Tibial nerve (tissue), 4 donors: ENCODE measurements at regions not wholly inside any gene's neighbourhood (a gene's known extent, or its start where the extent isn't known, plus 50 kb on each side); places are given as distances from the start of the nearest gene placed in this dataset.

Experiments
- DNase-seq, 2 donors: peaks; one replicate each; pipeline ENCODE4 v3.0.0-alpha.2; 2019; ENCODE audit warnings: low spot score in 2 of 2
- H3K27ac ChIP-seq, 4 donors: fragments of 200-600 bp; sonication (generic) in 3 of 4; one replicate each; pipeline ENCODE4 v1.5.1; 2017 to 2019; ENCODE audit warnings: mild to moderate bottlenecking in 1 of 4
- H3K27me3 ChIP-seq, 2 donors: fragments of 200-600 bp; sonication (generic) in 1 of 2; one replicate each; pipeline versions ENCODE4 v1.5.1 to v1.6.0; 2017 to 2019
- H3K36me3 ChIP-seq, 3 donors: fragments of 200-600 bp; sonication (generic); one replicate each; pipeline ENCODE4 v1.5.1; 2018 to 2019
- H3K4me1 ChIP-seq, 4 donors: fragments of 200-600 bp; sonication (generic) in 3 of 4; one replicate each; pipeline ENCODE4 v1.5.1; 2017 to 2019
- H3K4me3 ChIP-seq, 4 donors: fragments of 200-600 bp; sonication (generic) in 3 of 4; one replicate each; pipeline ENCODE4 v1.5.1; 2017 to 2019; ENCODE audit warnings: mild to moderate bottlenecking in 1 of 4, moderate library complexity in 1 of 4
- H3K9me3 ChIP-seq, 4 donors: fragments of 200-600 bp; sonication (generic) in 3 of 4; one replicate each; pipeline ENCODE4 v1.5.1; 2017 to 2019
- EP300 ChIP-seq, 2 donors: sonication (generic); formaldehyde crosslinking; IDR thresholded peaks; one replicate each; pipeline ENCODE4 v1.6.1; 2017; ENCODE audit warnings: antibody characterized with exemption in 2 of 2, mild to moderate bottlenecking in 1 of 2
- POLR2A ChIP-seq, 2 donors: fragments of 450-650 bp; IDR thresholded peaks; one replicate each; pipeline ENCODE4 v1.6.1; 2017; ENCODE audit warnings: antibody characterized with exemption in 2 of 2, mild to moderate bottlenecking in 2 of 2, moderate library complexity in 2 of 2
- WGBS, 2 donors: methylation state at CpG; one replicate each; pipeline ENCODE4 v1.1.5; 2018; 5-methylcytosine and 5-hydroxymethylcytosine counted together
- TF ChIP-seq, protein P1 (sequence below), 5 experiments: fragments of 200-600 bp in 3 of 5; fragments of 450-650 bp in 2 of 5; sonication (generic) in 3 of 5; IDR thresholded peaks; one replicate each; pipeline ENCODE4 v1.5.1; 2016 to 2019; ENCODE audit warnings: antibody characterized with exemption in 5 of 5, mild to moderate bottlenecking in 3 of 5, moderate library complexity in 2 of 5

DNA sequence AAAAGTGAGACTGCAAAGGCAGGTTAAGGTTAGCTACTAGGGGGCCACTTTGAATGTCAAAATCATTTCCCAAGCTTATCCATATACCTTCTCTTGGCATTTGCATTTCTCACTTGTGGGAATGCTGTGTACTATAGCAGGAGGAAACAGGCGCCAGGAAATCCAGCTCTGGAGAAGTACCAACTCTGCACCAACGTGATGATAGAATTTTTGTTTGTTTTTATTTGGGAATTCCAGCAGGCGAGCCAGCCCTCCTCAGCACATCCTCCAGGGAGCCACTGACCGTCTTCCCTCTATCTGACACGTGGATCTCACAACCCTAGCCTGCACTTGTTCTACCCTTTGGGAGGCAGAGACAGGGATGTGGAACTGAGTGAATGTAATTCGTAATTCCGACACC lies 318.0 kb downstream of the ACTL7B start:
- Histone ChIP-seq H3K4me3 (no peak overlapping the region), H3K27me3 (no peaks in the 10 kb centered on the region), H3K27ac (no peak overlapping the region), H3K36me3 (no peaks in the 10 kb centered on the region), H3K4me1 (peaks cover 0 to 3% (median 0%) of the 10 kb centered on the region in 4 donors), H3K9me3 (no peaks in the 10 kb centered on the region)
- DNase-seq = no peak
- 59 to 63% methylated on average over 7 of the region's 7 CpGs for WGBS, 2 donors
- TF ChIP-seq, protein P1, sequence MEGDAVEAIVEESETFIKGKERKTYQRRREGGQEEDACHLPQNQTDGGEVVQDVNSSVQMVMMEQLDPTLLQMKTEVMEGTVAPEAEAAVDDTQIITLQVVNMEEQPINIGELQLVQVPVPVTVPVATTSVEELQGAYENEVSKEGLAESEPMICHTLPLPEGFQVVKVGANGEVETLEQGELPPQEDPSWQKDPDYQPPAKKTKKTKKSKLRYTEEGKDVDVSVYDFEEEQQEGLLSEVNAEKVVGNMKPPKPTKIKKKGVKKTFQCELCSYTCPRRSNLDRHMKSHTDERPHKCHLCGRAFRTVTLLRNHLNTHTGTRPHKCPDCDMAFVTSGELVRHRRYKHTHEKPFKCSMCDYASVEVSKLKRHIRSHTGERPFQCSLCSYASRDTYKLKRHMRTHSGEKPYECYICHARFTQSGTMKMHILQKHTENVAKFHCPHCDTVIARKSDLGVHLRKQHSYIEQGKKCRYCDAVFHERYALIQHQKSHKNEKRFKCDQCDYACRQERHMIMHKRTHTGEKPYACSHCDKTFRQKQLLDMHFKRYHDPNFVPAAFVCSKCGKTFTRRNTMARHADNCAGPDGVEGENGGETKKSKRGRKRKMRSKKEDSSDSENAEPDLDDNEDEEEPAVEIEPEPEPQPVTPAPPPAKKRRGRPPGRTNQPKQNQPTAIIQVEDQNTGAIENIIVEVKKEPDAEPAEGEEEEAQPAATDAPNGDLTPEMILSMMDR (IDR thresholded peaks at IDR 0.05) = no peak
- TF ChIP-seq EP300 (IDR thresholded peaks at IDR 0.05) (no peak), POLR2A (IDR thresholded peaks at IDR 0.05) (no peak)

DNA sequence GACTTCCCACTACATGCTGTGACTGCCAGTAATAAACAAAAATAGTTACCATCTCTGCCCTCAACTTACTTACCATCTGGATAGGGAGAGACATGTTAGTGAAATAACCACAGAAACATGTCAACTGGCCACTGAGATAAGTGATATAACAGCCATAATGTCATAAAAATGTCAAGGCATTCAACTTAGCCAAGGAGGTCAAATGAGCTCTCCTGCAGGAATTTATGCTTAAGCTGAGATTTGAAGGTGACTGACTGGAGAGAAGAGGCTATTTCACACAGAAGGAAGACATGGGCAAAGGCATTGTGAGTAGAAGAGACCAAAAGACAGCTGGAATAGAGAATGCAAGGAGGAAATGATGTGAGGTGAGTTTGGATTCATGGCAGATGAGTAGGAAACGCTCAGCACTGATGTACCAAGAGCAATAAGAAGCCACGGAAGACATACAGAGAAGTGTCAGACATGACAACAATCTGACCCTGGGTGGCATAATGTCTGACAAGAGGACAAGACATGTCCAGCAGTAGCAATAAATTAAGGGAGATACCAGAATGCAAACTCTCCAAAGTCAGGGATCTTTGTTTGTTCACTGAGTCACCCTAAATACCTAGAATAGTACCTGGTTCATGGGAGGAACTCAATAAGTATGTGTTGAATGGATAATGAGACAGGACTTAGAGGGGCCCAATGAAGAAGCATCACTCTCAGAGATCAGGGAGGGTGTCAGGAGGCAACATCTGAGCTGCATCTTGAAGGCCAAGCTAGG lies 318.8 kb downstream of the ACTL7B start:
- TF ChIP-seq EP300 (IDR thresholded peaks at IDR 0.05) (no peak), POLR2A (IDR thresholded peaks at IDR 0.05) (no peak)
- TF ChIP-seq, protein P1 (IDR thresholded peaks at IDR 0.05) = no peak
- Histone ChIP-seq H3K4me3 (no peak overlapping the region), H3K27me3 (no peaks in the 10 kb centered on the region), H3K27ac (no peak overlapping the region), H3K36me3 (no peaks in the 10 kb centered on the region), H3K9me3 (no peaks in the 10 kb centered on the region), H3K4me1 (peaks cover 0 to 3% (median 0%) of the 10 kb centered on the region in 4 donors)
- WGBS, 2 donors = 89 to 91% methylated on average over 2 of the region's 2 CpGs
- DNase-seq = no peak

DNA sequence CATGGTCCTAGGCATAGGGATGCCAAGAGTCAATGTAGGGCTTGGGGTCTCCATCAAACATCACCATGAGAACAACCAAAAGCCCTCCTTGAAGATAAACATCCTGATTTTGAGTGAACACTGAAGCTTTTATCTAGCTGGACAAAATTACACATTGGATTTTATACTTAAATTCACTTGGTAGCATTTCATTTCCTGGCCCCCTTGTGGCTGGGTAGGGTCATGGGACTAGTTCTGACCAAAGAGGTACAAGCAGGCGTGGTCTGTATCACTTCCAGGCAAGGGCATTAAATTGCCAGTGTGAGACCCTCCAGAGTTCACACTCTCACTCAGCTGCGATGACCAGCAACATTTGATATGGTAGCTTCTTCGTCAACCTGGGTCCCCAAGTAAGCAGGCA lies 320.3 kb downstream of the ACTL7B start:
- peak in 1 of 2 donors; percentile 10 for DNase-seq
- Histone ChIP-seq H3K4me1 (peaks cover 0 to 3% (median 0%) of the 10 kb centered on the region in 4 donors), H3K9me3 (no peaks in the 10 kb centered on the region), H3K27ac (no peak overlapping the region), H3K36me3 (no peaks in the 10 kb centered on the region), H3K27me3 (no peaks in the 10 kb centered on the region), H3K4me3 (no peak overlapping the region)
- TF ChIP-seq EP300 (IDR thresholded peaks at IDR 0.05) = no peak
- TF ChIP-seq POLR2A (IDR thresholded peaks at IDR 0.05) = no peak
- TF ChIP-seq, protein P1 (IDR thresholded peaks at IDR 0.05) = peak in 4 of 5 experiments; percentile 20 to 30 (median 22)
- WGBS, 2 donors = 79 to 81% methylated on average over 3 of the region's 3 CpGs

DNA sequence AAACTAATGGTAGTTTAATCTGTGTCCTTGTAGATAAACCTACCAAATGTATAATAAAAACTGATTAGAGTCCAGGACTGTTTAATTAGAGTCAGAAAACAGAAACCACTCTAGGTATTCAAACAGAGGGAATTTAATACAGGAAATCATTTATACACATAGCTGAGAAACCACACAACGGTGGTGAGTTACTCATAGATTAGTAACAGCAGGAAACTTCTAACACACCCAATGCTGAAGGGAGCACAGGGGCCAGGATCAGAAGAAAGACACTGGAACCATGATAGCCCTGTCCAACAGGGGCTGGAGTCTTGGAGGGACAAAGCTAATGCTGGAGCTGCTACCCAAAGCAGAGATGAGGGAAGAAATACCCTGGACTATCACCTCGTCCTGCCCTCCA lies 321.0 kb downstream of the ACTL7B start:
- TF ChIP-seq, protein P1 (IDR thresholded peaks at IDR 0.05) = no peak
- TF ChIP-seq EP300 (IDR thresholded peaks at IDR 0.05) (no peak), POLR2A (IDR thresholded peaks at IDR 0.05) (no peak)
- no peaks in the 10 kb centered on the region for H3K27me3 ChIP-seq
- no peaks in the 10 kb centered on the region for H3K36me3 ChIP-seq
- peaks cover 0 to 3% (median 0%) of the 10 kb centered on the region in 4 donors for H3K4me1 ChIP-seq
- no peaks in the 10 kb centered on the region for H3K9me3 ChIP-seq
- H3K27ac ChIP-seq = no peak overlapping the region
- no peak for DNase-seq
- H3K4me3 ChIP-seq = no peak overlapping the region
- 80 to 84% methylated on average over 2 of the region's 2 CpGs for WGBS, 2 donors

DNA sequence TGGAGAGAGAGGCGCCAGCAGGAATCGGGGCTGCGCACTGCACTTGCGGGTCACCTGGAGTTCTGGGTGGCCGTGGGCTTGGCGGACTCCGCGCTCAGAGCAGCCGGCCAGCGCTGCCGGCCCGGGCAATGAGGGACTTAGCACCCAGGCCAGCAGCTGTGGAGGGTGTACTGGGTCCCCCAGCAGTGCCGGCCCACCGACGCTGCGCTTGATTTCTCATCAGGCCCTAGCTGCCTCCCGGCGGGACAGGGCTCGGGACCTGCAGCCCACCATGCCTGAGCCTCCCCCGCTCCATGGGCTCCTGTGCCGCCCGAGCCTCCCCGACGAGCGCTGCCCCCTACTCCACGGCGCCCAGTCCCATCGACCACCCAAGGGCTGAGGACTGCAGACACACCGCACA lies 325.6 kb downstream of the ACTL7B start:
- H3K27ac ChIP-seq = no peak overlapping the region
- WGBS, 2 donors = 94% methylated on average over 24 to 29 of the region's 29 CpGs
- H3K36me3 ChIP-seq = no peaks in the 10 kb centered on the region
- no peaks in the 10 kb centered on the region for H3K27me3 ChIP-seq
- TF ChIP-seq EP300 (IDR thresholded peaks at IDR 0.05) (no peak), POLR2A (IDR thresholded peaks at IDR 0.05) (no peak)
- TF ChIP-seq, protein P1 (IDR thresholded peaks at IDR 0.05) = no peak
- no peaks in the 10 kb centered on the region for H3K4me1 ChIP-seq
- no peak for DNase-seq
- no peak overlapping the region for H3K4me3 ChIP-seq
- no peaks in the 10 kb centered on the region for H3K9me3 ChIP-seq
